Stomach (tissue), 8 donors: ENCODE measurements at regions not wholly inside any gene's neighbourhood (a gene's known extent, or its start where the extent isn't known, plus 50 kb on each side); places are given as distances from the start of the nearest gene placed in this dataset.

Experiments
- DNase-seq, 2 donors: peaks; one replicate each; pipeline versions ENCODE4 v3.0.0 to v3.0.0-alpha.2; 2013 to 2019
- H3K27ac ChIP-seq, 5 donors: fragments of 200-600 bp in 4 of 5; sonication (generic) in 4 of 5; one replicate each; pipeline ENCODE4 v1.5.1; 2013 to 2019; ENCODE audit warnings: mild to moderate bottlenecking in 1 of 5, moderate library complexity in 1 of 5
- H3K27me3 ChIP-seq, 3 donors: fragments of 200-600 bp; sonication (generic); one replicate each; pipeline ENCODE4 v1.5.1; 2017 to 2019; ENCODE audit warnings: mixed run types in 1 of 3
- H3K36me3 ChIP-seq, 4 donors: fragments of 200-600 bp; sonication (generic); 1 replicate in 3 of 4; 2 replicates in 1 of 4; pipeline ENCODE4 v1.5.1; 2016 to 2019
- H3K4me1 ChIP-seq, 4 donors: fragments of 200-600 bp; sonication (generic); one replicate each; pipeline ENCODE4 v1.5.1; 2016 to 2019
- H3K4me3 ChIP-seq, 4 donors: fragments of 200-600 bp; sonication (generic) in 3 of 4; one replicate each; pipeline ENCODE4 v1.5.1; 2016 to 2019; ENCODE audit warnings: mild to moderate bottlenecking in 1 of 4
- H3K9me3 ChIP-seq, 4 donors: fragments of 200-600 bp; sonication (generic); one replicate each; pipeline ENCODE4 v1.5.1; 2016 to 2019
- CTCF ChIP-seq, 7 experiments: fragments of 450-650 bp in 4 of 7; fragments of 200-600 bp in 3 of 7; sonication (generic) in 3 of 7; IDR thresholded peaks; one replicate each; pipeline ENCODE4 v1.5.1; 2016 to 2019; ENCODE audit warnings: antibody characterized with exemption in 7 of 7, control low read depth in 2 of 7, mild to moderate bottlenecking in 1 of 7
- EP300 ChIP-seq: sonication (generic); formaldehyde crosslinking; IDR thresholded peaks from one replicate; pipeline ENCODE4 v1.6.1; 2017; ENCODE audit warnings: antibody characterized with exemption
- POLR2A ChIP-seq, 4 donors: fragments of 450-650 bp; IDR thresholded peaks; one replicate each; pipeline ENCODE4 v1.6.1; 2016; ENCODE audit warnings: antibody characterized with exemption in 4 of 4, control low read depth in 2 of 4, mild to moderate bottlenecking in 1 of 4, moderate library complexity in 1 of 4
- POLR2AphosphoS5 ChIP-seq, 3 donors: sonication (generic); formaldehyde crosslinking; IDR thresholded peaks; one replicate each; pipeline ENCODE4 v1.6.1; 2016; ENCODE audit warnings: antibody characterized with exemption in 3 of 3
- WGBS, 5 donors: extraction: QIAGEN DNeasy Blood & Tissue Kit in 3 of 5; methylation state at CpG; one replicate each; pipeline versions ENCODE4 v1.1.5 to v1.1.7; 2013 to 2018; 5-methylcytosine and 5-hydroxymethylcytosine counted together
- intact Hi-C: fragments of 100-400 bp; cut with DNase I; formaldehyde crosslinking; loops from one replicate; pipeline ENCODE4 v1.15.1; 2023; ENCODE audit warnings: low total_unique reads
- donor health status: healthy with polysubstance abuse.
- donor health status: Bipolar disorder and iron deficiency.
- donor health status: healthy.

- Histone ChIP-seq H3K36me3 (no peaks in the 10 kb centered on the region), H3K4me1 (peaks cover 18 to 63% (median 40%) of the 10 kb centered on the region in 4 donors), H3K4me3 (no peak overlapping the region), H3K9me3 (no peaks in the 10 kb centered on the region), H3K27ac (peak overlapping the region in 4 of 5 donors; percentile 17 to 60 (median 35)), H3K27me3 (no peaks in the 10 kb centered on the region)
- DNase-seq: no peak
- intact Hi-C loops: no loop called here
- WGBS, 5 donors: 76 to 90% (median 84%) methylated on average over 1 of the region's 1 CpG
- TF ChIP-seq POLR2A (IDR thresholded peaks at IDR 0.05) (no peak), POLR2AphosphoS5 (IDR thresholded peaks at IDR 0.05) (no peak), CTCF (IDR thresholded peaks at IDR 0.05) (no peak), EP300 (no peak)
Measured at GRCh38 chr12:46491548-46491947, 119.0 kb upstream of the SLC38A2 start.

GRCh38 chr12:46490635-46491034 lies 118.1 kb upstream of the SLC38A2 start:
- peaks cover 18 to 63% (median 40%) of the 10 kb centered on the region in 4 donors for H3K4me1 ChIP-seq
- no peak overlapping the region for H3K4me3 ChIP-seq
- H3K36me3 ChIP-seq: no peaks in the 10 kb centered on the region
- H3K27ac ChIP-seq: peak overlapping the region in 4 of 5 donors; percentile 25 to 70 (median 46)
- peak in 1 of 3 donors; percentile 6 for TF ChIP-seq POLR2AphosphoS5 (IDR thresholded peaks at IDR 0.05)
- TF ChIP-seq EP300: no peak
- H3K9me3 ChIP-seq: no peaks in the 10 kb centered on the region
- H3K27me3 ChIP-seq: no peaks in the 10 kb centered on the region
- WGBS, 5 donors: 29 to 54% (median 44%) methylated on average over 1 of the region's 1 CpG
- intact Hi-C loops: no loop called here
- no peak for DNase-seq

- Histone ChIP-seq H3K4me3 (no peak overlapping the region), H3K27ac (peak overlapping the region in 4 of 5 donors; percentile 25 to 70 (median 46)), H3K27me3 (no peaks in the 10 kb centered on the region), H3K4me1 (peaks cover 18 to 63% (median 40%) of the 10 kb centered on the region in 4 donors), H3K36me3 (no peaks in the 10 kb centered on the region), H3K9me3 (no peaks in the 10 kb centered on the region)
- intact Hi-C loops: no loop called here
- no peak for TF ChIP-seq CTCF (IDR thresholded peaks at IDR 0.05)
- TF ChIP-seq POLR2A (IDR thresholded peaks at IDR 0.05): no peak
- no peak for DNase-seq
- WGBS, 5 donors: 40 to 54% (median 46%) methylated on average over 5 of the region's 5 CpGs
Measured at GRCh38 chr12:46489951-46490388, 117.4 kb upstream of the SLC38A2 start.

GRCh38 chr12:46487567-46488131 lies 115.1 kb upstream of the SLC38A2 start:
- no peaks in the 10 kb centered on the region for H3K27me3 ChIP-seq
- WGBS, 5 donors: 83 to 94% (median 88%) methylated on average over 7 of the region's 7 CpGs
- TF ChIP-seq POLR2A (IDR thresholded peaks at IDR 0.05) (no peak), EP300 (no peak), POLR2AphosphoS5 (IDR thresholded peaks at IDR 0.05) (no peak), CTCF (IDR thresholded peaks at IDR 0.05) (no peak)
- DNase-seq: no peak
- H3K9me3 ChIP-seq: no peaks in the 10 kb centered on the region
- H3K4me1 ChIP-seq: peaks cover 13 to 51% (median 27%) of the 10 kb centered on the region in 4 donors
- peak overlapping the region in 1 of 5 donors; percentile 16 for H3K27ac ChIP-seq
- intact Hi-C loops: no loop called here
- H3K4me3 ChIP-seq: no peak overlapping the region
- no peaks in the 10 kb centered on the region for H3K36me3 ChIP-seq

GRCh38 chr12:46486588-46486987 lies 114.0 kb upstream of the SLC38A2 start:
- no peak for DNase-seq
- Histone ChIP-seq H3K4me1 (peaks cover 4 to 40% (median 18%) of the 10 kb centered on the region in 4 donors), H3K4me3 (no peak overlapping the region), H3K9me3 (no peaks in the 10 kb centered on the region), H3K27me3 (no peaks in the 10 kb centered on the region), H3K36me3 (no peaks in the 10 kb centered on the region), H3K27ac (no peak overlapping the region)
- intact Hi-C loops: no loop called here
- TF ChIP-seq POLR2A (IDR thresholded peaks at IDR 0.05): no peak
- no peak for TF ChIP-seq EP300
- TF ChIP-seq POLR2AphosphoS5 (IDR thresholded peaks at IDR 0.05): no peak
- no peak for TF ChIP-seq CTCF (IDR thresholded peaks at IDR 0.05)
